Aorta (tissue), 5 donors: ENCODE measurements at regions not wholly inside any gene's neighbourhood (a gene's known extent, or its start where the extent isn't known, plus 50 kb on each side); places are given as distances from the start of the nearest gene placed in this dataset.
A peak's percentile ranks its signal among the peaks of the same experiment; 100 is the strongest.
"Not testable (repeated sequence)": the region's sequence is repeated elsewhere in the genome, so short reads cannot be mapped to it uniquely, and the experiment has no call there.

ENCODE experiments used
- ATAC-seq: fragments of 200-7000 bp; cut with Tn5 transposase; one replicate; pipeline ENCODE4 v1.9.1; 2022; ENCODE audit warnings: moderate library complexity; ENCODE audit not compliant: low FRiP score
- DNase-seq, 2 donors: peaks; one replicate each; pipeline ENCODE4 v3.0.0-alpha.2; 2020
- H3K27ac ChIP-seq, 2 donors: one replicate each; pipeline ENCODE4 v1.5.1; 2013; ENCODE audit warnings: low read length in 2 of 2, mild to moderate bottlenecking in 2 of 2, moderate library complexity in 2 of 2, control low read depth in 1 of 2, inconsistent platforms in 1 of 2, low read depth in 1 of 2
- H3K27me3 ChIP-seq, 2 donors: one replicate each; pipeline ENCODE4 v1.6.1; 2013; ENCODE audit warnings: control low read depth in 1 of 2, low read length in 1 of 2, mild to moderate bottlenecking in 1 of 2, moderate library complexity in 1 of 2; ENCODE audit not compliant: insufficient read depth in 2 of 2, control insufficient read depth in 1 of 2
- H3K36me3 ChIP-seq, 2 donors: one replicate each; pipeline ENCODE4 v1.6.1; 2013; ENCODE audit warnings: control low read depth in 1 of 2, low read length in 1 of 2, mild to moderate bottlenecking in 1 of 2; ENCODE audit not compliant: insufficient read depth in 2 of 2, control insufficient read depth in 1 of 2
- H3K4me1 ChIP-seq, 2 donors: one replicate each; pipeline ENCODE4 v1.6.1; 2013; ENCODE audit warnings: low read length in 2 of 2, control low read depth in 1 of 2, mild to moderate bottlenecking in 1 of 2, moderate library complexity in 1 of 2; ENCODE audit not compliant: insufficient read depth in 2 of 2, control insufficient read depth in 1 of 2
- H3K4me3 ChIP-seq, 2 donors: one replicate each; pipeline ENCODE4 v1.5.1; 2013; ENCODE audit warnings: low read length in 2 of 2, control low read depth in 1 of 2, mild to moderate bottlenecking in 1 of 2
- H3K9me3 ChIP-seq: one replicate; pipeline ENCODE4 v1.6.1; 2013; ENCODE audit warnings: mild to moderate bottlenecking, low read length; ENCODE audit not compliant: control insufficient read depth
- WGBS, 2 donors: extraction: QIAGEN DNeasy Blood & Tissue Kit; methylation state at CpG; one replicate each; pipeline ENCODE4 v1.1.7; 2013; 5-methylcytosine and 5-hydroxymethylcytosine counted together
- intact Hi-C, 2 donors: fragments of 100-400 bp; cut with DNase I; formaldehyde crosslinking; loops; one replicate each; pipeline versions ENCODE4 v1.14.2 to v1.15.0; 2022
- donor health status: healthy with polysubstance abuse.
- donor health status: Bipolar disorder and iron deficiency.
- donor health status: DM: no; HTN: no; CAD: no.
- donor health status: DM: no; HTN: no; CAD: no.
- donor health status: DM: yes; HTN: yes; CAD: no.

DNA sequence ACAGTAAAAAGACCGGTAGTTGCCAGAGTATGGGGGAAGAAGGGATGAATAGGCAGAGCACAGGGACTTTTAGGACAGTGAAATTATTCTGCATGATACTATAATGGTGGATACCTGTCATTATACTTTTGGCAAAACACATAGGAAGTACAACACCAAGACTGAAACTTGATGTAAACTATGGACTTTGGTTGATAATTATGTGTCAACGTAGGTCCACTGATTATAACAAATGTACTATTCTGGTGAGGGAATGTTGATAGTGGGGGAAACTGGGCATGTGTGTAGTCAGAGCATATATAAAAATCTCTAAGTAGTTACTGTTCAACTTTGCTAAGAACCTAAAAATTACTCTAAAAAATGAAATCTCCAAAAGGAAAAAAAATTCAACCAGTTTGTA lies 629.7 kb downstream of the CCDC85A start:
- H3K36me3 ChIP-seq: no peaks in the 10 kb centered on the region
- peaks cover 3% of the 10 kb centered on the region for H3K9me3 ChIP-seq
- no peak overlapping the region for H3K4me3 ChIP-seq
- ATAC-seq (no peak), DNase-seq (no peak)
- intact Hi-C loops: no loop called here
- no peak overlapping the region for H3K27ac ChIP-seq
- 72 to 79% methylated on average over 2 of the region's 2 CpGs for WGBS, 2 donors
- no peaks in the 10 kb centered on the region for H3K27me3 ChIP-seq
- no peaks in the 10 kb centered on the region for H3K4me1 ChIP-seq

DNA sequence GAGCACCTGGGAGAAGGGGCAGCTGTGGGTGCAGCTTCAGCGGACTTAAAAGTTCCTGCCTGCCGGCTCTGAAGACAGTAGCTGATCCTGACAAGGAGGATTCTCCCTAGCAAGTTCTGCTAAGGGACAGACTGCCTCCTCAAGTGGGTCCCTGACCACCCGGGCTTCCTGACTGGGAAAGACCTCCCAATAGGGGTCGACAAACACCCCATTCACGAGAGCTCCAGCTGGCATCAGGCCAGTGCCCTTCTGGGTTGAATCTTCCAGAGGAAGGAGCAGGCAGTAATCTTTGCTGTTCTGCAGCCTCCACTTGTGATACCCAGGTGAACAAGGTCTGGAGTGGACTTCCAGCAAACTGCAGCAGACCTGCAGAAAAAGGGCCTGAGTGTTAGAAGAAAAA lies 632.9 kb downstream of the CCDC85A start:
- peak in 1 of 2 donors; percentile 69 for DNase-seq
- intact Hi-C loops: no loop called here
- Histone ChIP-seq H3K27ac (no peak overlapping the region), H3K9me3 (peaks cover 3% of the 10 kb centered on the region), H3K4me1 (no peaks in the 10 kb centered on the region), H3K36me3 (no peaks in the 10 kb centered on the region), H3K27me3 (no peaks in the 10 kb centered on the region), H3K4me3 (no peak overlapping the region)
- no peak for ATAC-seq
- WGBS, 2 donors: 73 to 74% methylated on average over 5 of the region's 5 CpGs

DNA sequence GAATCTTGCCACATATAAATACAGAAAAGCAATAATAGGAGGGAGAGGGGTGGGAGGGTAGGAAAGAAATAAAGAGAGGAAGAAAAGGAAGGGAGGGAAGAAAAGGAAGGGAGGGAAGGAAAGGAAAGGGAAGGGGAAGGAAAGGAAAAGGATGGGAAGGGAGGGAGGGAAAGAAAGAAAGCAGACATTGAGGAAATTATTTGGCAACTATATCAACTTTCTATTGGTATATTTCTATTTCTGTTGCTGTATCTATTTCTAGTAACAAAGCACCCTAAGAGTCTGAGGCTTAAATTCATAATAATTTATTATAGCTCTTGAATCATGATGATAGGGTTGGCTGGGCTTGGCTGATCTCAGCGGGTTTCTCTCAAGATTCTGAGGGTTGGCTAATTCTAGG lies 648.0 kb downstream of the CCDC85A start:
- intact Hi-C loops: no loop called here
- DNase-seq (no peak), ATAC-seq (no peak)
- no peaks in the 10 kb centered on the region for H3K4me1 ChIP-seq
- 0 to 21% methylated on average over 1 of the region's 1 CpG for WGBS, 2 donors
- H3K27me3 ChIP-seq: no peaks in the 10 kb centered on the region
- no peaks in the 10 kb centered on the region for H3K36me3 ChIP-seq
- no peaks in the 10 kb centered on the region for H3K9me3 ChIP-seq
- no peak overlapping the region for H3K27ac ChIP-seq
- H3K4me3 ChIP-seq: no peak overlapping the region

DNA sequence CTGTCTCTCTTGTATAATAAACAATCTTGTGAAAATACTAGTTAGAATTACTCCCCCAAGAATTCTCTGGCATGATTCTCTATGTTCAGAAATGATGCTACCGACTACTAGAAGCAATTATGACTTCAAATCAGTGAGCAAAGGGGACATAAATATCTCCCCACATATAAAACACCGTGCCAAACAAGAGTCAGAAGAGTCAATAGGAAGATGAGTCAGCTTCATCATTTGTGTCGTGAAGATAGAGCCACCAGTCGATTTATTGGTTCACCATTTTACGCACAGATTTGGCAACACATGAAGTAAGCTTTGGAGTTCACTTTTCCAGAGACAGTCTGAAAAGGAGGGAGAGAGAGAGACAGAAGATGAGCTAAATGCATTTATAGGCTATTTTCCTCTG lies 650.9 kb downstream of the CCDC85A start:
- DNase-seq: no peak
- H3K4me1 ChIP-seq: no peaks in the 10 kb centered on the region
- no peak overlapping the region for H3K4me3 ChIP-seq
- no peaks in the 10 kb centered on the region for H3K36me3 ChIP-seq
- no peaks in the 10 kb centered on the region for H3K9me3 ChIP-seq
- 77 to 78% methylated on average over 5 of the region's 5 CpGs for WGBS, 2 donors
- no peak overlapping the region for H3K27ac ChIP-seq
- intact Hi-C loops: no loop called here
- ATAC-seq: no peak
- no peaks in the 10 kb centered on the region for H3K27me3 ChIP-seq

DNA sequence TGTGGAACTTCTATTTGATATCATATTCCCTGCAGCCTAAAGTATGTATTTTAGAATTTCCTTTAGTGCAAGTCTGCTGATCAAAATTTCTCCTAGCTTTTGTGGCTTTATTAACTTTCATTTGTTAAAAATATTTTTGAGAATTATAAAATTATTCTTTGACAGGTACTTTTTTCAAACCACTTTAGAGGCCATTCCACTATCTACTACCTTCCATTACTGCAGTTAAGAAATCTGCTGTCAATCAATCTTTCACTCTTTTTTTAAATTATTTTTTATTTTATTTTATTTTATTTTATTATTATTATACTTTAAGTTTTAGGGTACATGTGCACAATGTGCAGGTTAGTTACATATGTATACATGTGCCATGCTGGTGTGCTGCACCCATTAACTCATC lies 656.2 kb downstream of the CCDC85A start:
- H3K9me3 ChIP-seq, H3K36me3 ChIP-seq, DNase-seq, H3K4me3 ChIP-seq, ATAC-seq, H3K27me3 ChIP-seq, H3K4me1 ChIP-seq, intact Hi-C loops, H3K27ac ChIP-seq: not testable (repeated sequence)

DNA sequence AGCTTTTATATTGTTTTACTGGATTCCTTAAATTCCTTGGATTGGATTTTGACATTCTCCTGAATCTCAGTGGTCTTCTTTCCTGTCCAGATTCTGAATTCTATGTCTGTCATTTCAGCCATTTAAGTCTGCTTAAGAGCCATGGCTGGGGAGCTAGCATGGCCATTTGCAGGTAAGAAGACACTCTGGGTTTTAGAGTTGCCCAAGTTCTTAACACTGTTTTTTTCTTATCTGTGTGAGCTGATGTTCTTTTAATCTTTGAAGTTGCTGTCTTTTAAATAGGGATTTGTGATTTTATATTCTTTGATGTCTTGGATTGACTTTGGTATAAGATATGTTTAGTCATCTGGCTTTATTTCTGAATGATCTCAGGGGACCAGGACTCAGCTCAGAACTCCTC lies 677.2 kb downstream of the CCDC85A start:
- no peaks in the 10 kb centered on the region for H3K27me3 ChIP-seq
- intact Hi-C loops: no loop called here
- ATAC-seq: no peak
- no peaks in the 10 kb centered on the region for H3K4me1 ChIP-seq
- no peak for DNase-seq
- no peaks in the 10 kb centered on the region for H3K36me3 ChIP-seq
- no peak overlapping the region for H3K4me3 ChIP-seq
- H3K27ac ChIP-seq: no peak overlapping the region
- H3K9me3 ChIP-seq: peaks cover 7% of the 10 kb centered on the region

DNA sequence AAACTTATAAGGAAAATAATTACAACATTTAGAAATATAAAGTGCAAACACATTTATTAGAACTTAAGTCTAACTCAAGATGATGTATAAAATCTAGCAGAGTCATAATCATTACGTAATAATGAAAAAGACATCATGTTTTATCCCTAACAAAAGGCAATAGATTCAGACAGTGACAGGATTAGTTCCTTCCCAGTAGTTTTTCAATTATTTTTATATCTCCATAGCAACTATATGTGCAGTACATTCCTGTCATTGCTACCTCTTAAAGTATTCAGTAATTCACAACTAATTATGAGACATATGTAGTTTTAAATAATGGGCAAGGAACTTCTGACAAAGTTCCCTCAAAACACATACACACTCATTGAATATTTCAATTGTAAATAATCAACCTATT lies 687.9 kb downstream of the CCDC85A start:
- DNase-seq (no peak), ATAC-seq (no peak)
- intact Hi-C loops: no loop called here
- no peak overlapping the region for H3K4me3 ChIP-seq
- no peaks in the 10 kb centered on the region for H3K4me1 ChIP-seq
- peaks cover 3% of the 10 kb centered on the region for H3K9me3 ChIP-seq
- H3K36me3 ChIP-seq: no peaks in the 10 kb centered on the region
- no peaks in the 10 kb centered on the region for H3K27me3 ChIP-seq
- H3K27ac ChIP-seq: no peak overlapping the region
- 58 to 73% methylated on average over 1 of the region's 1 CpG for WGBS, 2 donors

DNA sequence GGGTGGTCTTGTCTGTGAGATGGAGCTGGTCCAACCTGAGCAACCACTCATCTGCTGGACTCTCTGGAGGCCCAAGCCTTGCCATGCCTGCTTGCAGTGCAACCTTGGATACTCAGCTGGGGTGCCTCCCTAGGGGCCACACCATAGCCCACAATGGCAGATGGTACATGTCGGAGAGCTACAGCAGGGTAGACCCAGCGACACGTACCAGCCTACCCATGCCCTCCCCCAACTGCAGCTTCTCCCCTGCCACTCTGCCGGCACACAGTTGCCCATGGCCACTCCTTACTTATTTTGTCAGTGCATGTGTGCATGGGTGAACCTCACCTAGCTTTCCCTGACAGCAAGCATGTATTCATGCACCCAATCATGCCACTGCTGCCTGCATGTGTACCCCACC lies 690.9 kb downstream of the CCDC85A start:
- WGBS, 2 donors: 84 to 92% methylated on average over 4 of the region's 4 CpGs
- intact Hi-C loops: no loop called here
- peak; percentile 50 for ATAC-seq

DNA sequence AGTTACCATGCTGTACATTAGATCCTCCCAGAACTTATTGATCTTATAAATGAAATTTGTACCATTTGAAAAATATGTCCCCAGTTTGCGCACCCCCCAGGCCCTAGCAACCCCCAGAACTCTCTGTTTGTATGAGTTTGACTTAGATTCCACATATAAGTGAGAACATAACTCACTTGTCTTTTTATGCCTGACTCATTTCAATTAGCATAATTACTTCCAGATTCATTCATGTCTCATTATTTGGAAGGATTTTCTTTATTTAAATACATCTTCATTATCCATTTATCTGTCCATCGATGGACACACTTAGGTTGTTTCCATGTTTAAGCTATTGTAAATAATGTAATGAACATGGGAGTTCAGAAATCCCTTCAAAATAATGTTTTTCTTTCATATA lies 705.9 kb downstream of the CCDC85A start:
- H3K27me3 ChIP-seq: no peaks in the 10 kb centered on the region
- no peaks in the 10 kb centered on the region for H3K36me3 ChIP-seq
- ATAC-seq (no peak), DNase-seq (no peak)
- no peak overlapping the region for H3K4me3 ChIP-seq
- WGBS, 2 donors: 75 to 86% methylated on average over 2 of the region's 2 CpGs
- no peaks in the 10 kb centered on the region for H3K4me1 ChIP-seq
- no peak overlapping the region for H3K27ac ChIP-seq
- H3K9me3 ChIP-seq: no peaks in the 10 kb centered on the region
- intact Hi-C loops: no loop called here

More for the DNA sequence above, 690.9 kb downstream of the CCDC85A start:
- Histone ChIP-seq H3K36me3 (no peaks in the 10 kb centered on the region), H3K4me3 (no peak overlapping the region), H3K9me3 (peaks cover 3% of the 10 kb centered on the region), H3K4me1 (no peaks in the 10 kb centered on the region), H3K27me3 (no peaks in the 10 kb centered on the region), H3K27ac (no peak overlapping the region)
- DNase-seq: peak; percentile 18 to 34

DNA sequence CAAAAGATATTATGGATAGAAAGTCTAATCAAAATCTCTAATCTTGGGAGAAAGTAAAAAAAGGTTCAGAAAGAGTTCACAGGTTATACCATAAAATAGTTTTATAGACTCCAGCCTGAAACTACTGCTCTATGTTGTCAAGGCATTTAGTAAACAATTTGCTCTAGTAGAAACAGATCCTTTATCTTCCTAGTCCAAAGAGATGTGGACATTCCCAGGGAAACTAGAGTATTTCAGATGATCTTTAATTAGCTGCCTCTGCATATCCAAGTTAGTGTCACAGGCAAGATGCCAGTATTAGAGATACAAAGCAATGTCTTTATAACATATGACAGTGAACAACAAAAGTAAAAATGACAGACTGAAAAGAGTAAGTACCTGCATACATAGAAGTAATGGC lies 708.6 kb downstream of the CCDC85A start:
- Histone ChIP-seq H3K9me3 (no peaks in the 10 kb centered on the region), H3K4me1 (no peaks in the 10 kb centered on the region), H3K27me3 (no peaks in the 10 kb centered on the region), H3K27ac (no peak overlapping the region), H3K36me3 (no peaks in the 10 kb centered on the region), H3K4me3 (no peak overlapping the region)
- intact Hi-C loops: no loop called here
- DNase-seq (no peak), ATAC-seq (no peak)
